Activated naive CD4-positive, alpha-beta T cell treated with anti-CD3 and anti-CD28 coated beads for 36 hours (primary cell): ENCODE measurements at regions not wholly inside any gene's neighbourhood (a gene's known extent, or its start where the extent isn't known, plus 50 kb on each side); places are given as distances from the start of the nearest gene placed in this dataset.

Experiments
- CTCF ChIA-PET: fragments of 350-600 bp; sonication (Branson Sonifier 250); formaldehyde crosslinking; loops from one replicate; lab custom pipeline; 2021; ENCODE audit warnings: antibody characterized with exemption; lab: Charles Lee
- DNase-seq: peaks from one replicate; pipeline ENCODE4 v3.0.0-alpha.2; 2020
- H3K27ac Mint-ChIP-seq: one replicate; pipeline ENCODE4 v1.8.0; 2021; ENCODE audit warnings: mild to moderate bottlenecking, mixed read lengths
- H3K27me3 Mint-ChIP-seq: one replicate; pipeline ENCODE4 v1.8.0; 2021; ENCODE audit warnings: low read depth, mixed read lengths
- H3K36me3 Mint-ChIP-seq: one replicate; pipeline ENCODE4 v1.8.0; 2021; ENCODE audit warnings: low read depth, mixed read lengths
- H3K4me1 Mint-ChIP-seq: one replicate; pipeline ENCODE4 v1.8.0; 2021; ENCODE audit warnings: low read depth, mixed read lengths
- H3K4me3 Mint-ChIP-seq: one replicate; pipeline ENCODE4 v1.8.0; 2021; ENCODE audit warnings: mild to moderate bottlenecking, moderate library complexity, mixed read lengths
- H3K9me3 Mint-ChIP-seq: one replicate; pipeline ENCODE4 v1.8.0; 2021; ENCODE audit warnings: mixed read lengths
- intact Hi-C: fragments of 100-400 bp; cut with micrococcal nuclease; formaldehyde crosslinking; loops from one replicate; pipeline ENCODE4 v1.15.1; 2023

DNA sequence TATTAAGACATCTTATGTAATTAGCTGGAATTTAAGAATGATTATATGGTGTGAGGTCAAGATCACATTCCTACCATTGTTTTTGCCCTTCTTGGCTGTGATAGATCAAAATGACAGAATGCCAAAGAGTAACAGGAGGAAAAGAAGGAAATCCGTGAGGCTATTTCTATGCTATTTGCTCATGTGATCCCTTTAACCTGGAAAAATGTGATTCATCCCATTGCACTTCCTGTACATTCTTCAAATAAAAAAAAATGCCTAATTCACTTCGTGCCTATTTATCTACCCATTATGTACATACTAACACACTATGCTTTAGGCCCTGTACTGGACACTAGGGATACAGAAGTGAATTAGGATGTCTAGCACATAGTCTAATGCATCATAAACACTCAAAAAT, 154.1 kb upstream of the PAPPA start:
- Mint-ChIP-seq H3K4me1 (no peaks in the 10 kb centered on the region), H3K27ac (no peak overlapping the region), H3K36me3 (no peaks in the 10 kb centered on the region), H3K4me3 (no peak overlapping the region), H3K9me3 (peaks cover 2% of the 10 kb centered on the region), H3K27me3 (peaks cover 10% of the 10 kb centered on the region)
- CTCF ChIA-PET, result no interaction called here
- no peak for DNase-seq
- intact Hi-C loops, result no loop called here

DNA sequence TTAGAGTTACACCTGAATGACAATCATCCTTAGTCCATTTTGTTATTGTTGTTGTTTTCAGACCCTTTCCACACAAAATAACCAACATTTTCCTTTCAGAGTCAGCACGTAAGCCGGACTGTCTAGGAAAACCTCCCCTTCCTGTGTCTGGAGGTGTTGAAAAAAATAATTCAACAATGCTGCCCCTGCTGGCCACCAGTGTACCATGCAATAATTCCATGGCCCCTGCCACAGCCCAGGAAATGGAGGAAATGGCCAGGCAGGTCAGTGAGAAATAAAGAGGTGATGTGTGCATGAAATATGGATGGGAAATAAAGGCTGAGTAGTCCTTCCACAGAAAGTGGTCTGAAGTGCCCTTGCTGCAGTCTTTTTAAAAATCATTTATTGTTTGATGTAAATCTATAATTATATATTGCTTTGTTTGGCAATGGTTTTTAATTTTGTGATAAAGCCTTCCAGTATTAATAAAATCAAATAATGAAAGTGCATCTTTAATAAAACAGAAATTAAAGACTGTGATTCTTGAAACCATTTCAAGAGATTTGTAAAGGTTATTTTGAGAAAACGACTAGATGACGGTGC, 152.8 kb upstream of the PAPPA start:
- Mint-ChIP-seq H3K36me3 (no peaks in the 10 kb centered on the region), H3K27ac (no peak overlapping the region), H3K27me3 (peaks cover 10% of the 10 kb centered on the region), H3K4me3 (no peak overlapping the region), H3K9me3 (peaks cover 2% of the 10 kb centered on the region), H3K4me1 (no peaks in the 10 kb centered on the region)
- DNase-seq, result peak; percentile 9
- CTCF ChIA-PET, result no interaction called here
- intact Hi-C loops, result no loop called here

DNA sequence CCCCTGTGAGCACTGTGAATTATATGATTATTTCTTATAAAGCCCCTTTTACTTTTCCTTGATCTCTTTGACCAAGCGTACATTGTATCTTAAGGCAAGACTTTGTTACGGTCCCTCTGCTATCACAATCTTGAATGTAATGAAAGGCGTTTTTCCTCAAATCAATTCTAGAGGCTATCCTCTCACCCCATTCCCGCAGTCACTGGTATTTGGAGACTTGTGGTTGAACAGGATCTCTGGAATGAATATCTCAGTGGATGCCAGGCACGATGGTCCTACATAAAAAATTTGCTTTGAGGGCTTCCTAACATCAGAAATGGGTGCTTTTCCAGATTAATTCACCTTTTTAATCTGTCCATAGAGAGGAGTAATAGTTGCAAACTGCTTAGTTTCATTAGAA, 151.4 kb upstream of the PAPPA start:
- peaks cover 2% of the 10 kb centered on the region for H3K9me3 Mint-ChIP-seq
- H3K4me3 Mint-ChIP-seq, result no peak overlapping the region
- intact Hi-C loops, result no loop called here
- no peaks in the 10 kb centered on the region for H3K4me1 Mint-ChIP-seq
- H3K27ac Mint-ChIP-seq, result no peak overlapping the region
- CTCF ChIA-PET, result interaction anchor here (1.0 kb wide), 1 partner anchor 10 kb away, joined by 3 read pairs; no protein-coding TSS in a partner anchor
- no peak for DNase-seq
- peaks cover 3% of the 10 kb centered on the region for H3K27me3 Mint-ChIP-seq
- H3K36me3 Mint-ChIP-seq, result no peaks in the 10 kb centered on the region

DNA sequence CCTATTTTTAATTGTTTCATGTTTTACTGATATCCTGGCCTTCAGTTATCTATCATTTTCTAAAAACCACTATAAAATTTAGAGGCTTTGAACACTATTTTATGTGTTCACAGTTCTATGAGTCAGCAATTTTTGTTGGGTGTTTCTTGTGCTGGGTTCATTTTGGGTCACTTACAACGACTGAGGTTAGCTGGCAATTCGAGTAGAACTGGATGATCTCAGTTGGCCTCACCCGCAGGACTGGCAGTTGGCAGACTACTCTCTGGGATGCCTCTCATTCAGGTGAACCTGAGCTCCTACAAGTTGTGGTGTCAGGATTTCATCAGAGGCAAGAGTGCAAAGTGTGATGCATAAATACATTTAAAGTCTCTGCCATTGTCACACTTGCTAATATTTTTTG, 151.0 kb upstream of the PAPPA start:
- intact Hi-C loops, result no loop called here
- peaks cover 3% of the 10 kb centered on the region for H3K27me3 Mint-ChIP-seq
- H3K4me3 Mint-ChIP-seq, result no peak overlapping the region
- CTCF ChIA-PET, result no interaction called here
- H3K36me3 Mint-ChIP-seq, result no peaks in the 10 kb centered on the region
- no peak for DNase-seq
- peaks cover 2% of the 10 kb centered on the region for H3K9me3 Mint-ChIP-seq
- no peak overlapping the region for H3K27ac Mint-ChIP-seq
- no peaks in the 10 kb centered on the region for H3K4me1 Mint-ChIP-seq

DNA sequence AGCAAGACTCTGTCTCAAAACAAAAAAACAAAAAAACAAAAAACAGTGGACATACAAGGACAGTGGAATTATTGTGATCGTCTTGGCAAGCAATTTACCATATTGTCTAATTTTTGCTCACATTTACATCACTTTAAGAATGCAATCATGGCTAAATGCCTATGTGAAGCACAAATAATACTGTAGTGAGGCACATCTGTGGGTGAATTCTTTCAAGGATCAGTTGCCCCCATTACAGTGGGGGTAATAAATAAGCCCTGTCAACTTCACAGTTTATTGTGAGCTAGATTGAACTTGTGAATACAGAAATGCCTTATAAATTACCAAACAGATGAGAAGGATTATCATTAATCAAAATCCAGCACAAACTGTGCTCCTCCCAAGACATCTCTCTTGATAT, 150.2 kb upstream of the PAPPA start:
- Mint-ChIP-seq H3K36me3 (no peaks in the 10 kb centered on the region), H3K4me1 (no peaks in the 10 kb centered on the region), H3K4me3 (no peak overlapping the region), H3K27me3 (peaks cover 3% of the 10 kb centered on the region), H3K9me3 (peaks cover 2% of the 10 kb centered on the region), H3K27ac (no peak overlapping the region)
- DNase-seq, result no peak
- CTCF ChIA-PET, result interaction anchor here (0.7 kb wide), 1 partner anchor 33 kb away, joined by 3 read pairs; no protein-coding TSS in a partner anchor
- intact Hi-C loops, result no loop called here

DNA sequence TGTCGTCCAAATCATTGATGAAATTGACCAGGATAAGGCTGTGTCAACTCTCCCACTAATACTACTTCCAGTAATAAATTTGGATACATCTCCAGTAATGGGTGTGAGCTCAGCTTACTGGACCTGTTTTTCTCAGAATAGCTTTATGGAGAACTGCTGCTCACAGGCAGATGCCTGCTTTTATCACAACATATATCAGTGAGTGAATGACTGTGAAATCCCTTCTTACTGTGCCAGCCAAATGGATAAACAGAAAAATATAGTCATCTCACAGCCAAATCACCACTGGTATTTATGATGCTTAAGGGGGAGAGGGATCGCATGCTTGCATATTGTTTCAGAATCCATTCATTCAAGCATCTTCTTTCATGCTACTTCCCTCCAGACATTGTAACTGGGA, 148.4 kb upstream of the PAPPA start:
- Mint-ChIP-seq H3K36me3 (no peaks in the 10 kb centered on the region), H3K27me3 (peaks cover 3% of the 10 kb centered on the region), H3K9me3 (peaks cover 5% of the 10 kb centered on the region), H3K4me3 (no peak overlapping the region), H3K27ac (no peak overlapping the region), H3K4me1 (no peaks in the 10 kb centered on the region)
- intact Hi-C loops, result no loop called here
- DNase-seq, result no peak
- CTCF ChIA-PET, result no interaction called here

DNA sequence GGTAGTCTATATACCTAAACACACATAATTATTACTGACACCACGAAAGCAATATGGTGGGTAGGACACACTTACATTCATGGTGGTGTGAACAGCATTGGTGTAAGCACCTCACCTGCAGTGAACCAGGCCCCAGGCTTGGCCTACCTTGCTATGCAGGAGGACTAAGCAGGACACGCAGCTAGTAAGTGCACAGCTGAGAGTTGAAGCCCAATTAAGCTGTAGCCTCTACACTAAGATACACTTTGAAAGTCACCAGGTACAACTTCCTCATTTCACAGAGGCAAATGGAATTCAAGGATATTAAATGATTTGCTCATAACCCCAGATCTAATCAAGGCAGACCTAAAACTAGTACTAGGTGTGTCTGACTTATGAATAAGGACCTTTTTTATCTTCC, 145.8 kb upstream of the PAPPA start:
- Mint-ChIP-seq H3K9me3 (peaks cover 2% of the 10 kb centered on the region), H3K27me3 (no peaks in the 10 kb centered on the region), H3K4me3 (no peak overlapping the region), H3K4me1 (no peaks in the 10 kb centered on the region), H3K36me3 (no peaks in the 10 kb centered on the region), H3K27ac (no peak overlapping the region)
- DNase-seq, result no peak
- intact Hi-C loops, result no loop called here
- CTCF ChIA-PET, result no interaction called here

DNA sequence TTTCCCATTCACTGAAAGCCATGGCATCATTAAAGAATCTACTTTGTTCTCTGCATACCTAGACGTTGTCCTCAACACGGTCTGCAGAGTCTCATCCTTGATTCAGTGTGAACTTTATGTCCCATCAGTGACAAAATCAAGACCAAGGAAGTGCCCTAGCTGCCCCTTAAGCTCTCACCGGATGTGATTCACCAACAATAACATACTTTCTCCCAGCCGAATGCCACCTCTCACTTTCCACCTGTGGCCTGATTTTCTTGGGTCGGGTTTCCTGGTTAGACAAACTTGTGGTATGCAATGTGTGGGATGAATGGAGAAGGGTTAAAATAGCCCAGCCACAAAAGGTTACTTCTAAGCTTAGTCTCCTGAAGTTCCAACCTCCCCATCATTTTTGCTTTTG, 145.3 kb upstream of the PAPPA start:
- no peaks in the 10 kb centered on the region for H3K36me3 Mint-ChIP-seq
- H3K4me3 Mint-ChIP-seq, result no peak overlapping the region
- H3K4me1 Mint-ChIP-seq, result no peaks in the 10 kb centered on the region
- no peak for DNase-seq
- CTCF ChIA-PET, result no interaction called here
- no peak overlapping the region for H3K27ac Mint-ChIP-seq
- H3K27me3 Mint-ChIP-seq, result no peaks in the 10 kb centered on the region
- intact Hi-C loops, result no loop called here
- H3K9me3 Mint-ChIP-seq, result peaks cover 2% of the 10 kb centered on the region

DNA sequence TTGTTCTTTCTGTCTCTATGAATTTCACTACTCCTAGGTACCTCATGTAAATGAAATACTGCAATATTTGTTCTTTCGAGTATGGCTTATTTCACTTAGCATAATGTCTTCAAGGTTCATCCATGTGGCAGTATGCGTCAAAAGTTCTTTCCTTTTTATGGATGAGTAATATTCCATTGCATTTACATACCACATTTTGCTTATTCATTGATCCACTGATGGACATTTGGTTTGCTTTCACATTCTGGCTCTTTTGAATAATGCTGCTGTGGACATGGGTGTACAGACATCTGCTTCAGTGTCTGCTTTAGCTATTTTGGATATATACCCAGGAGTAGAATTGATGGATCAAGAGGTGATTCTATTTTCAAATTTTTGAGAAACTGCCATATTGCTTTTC, 144.2 kb upstream of the PAPPA start:
- H3K4me3 Mint-ChIP-seq, result no peak overlapping the region

DNA sequence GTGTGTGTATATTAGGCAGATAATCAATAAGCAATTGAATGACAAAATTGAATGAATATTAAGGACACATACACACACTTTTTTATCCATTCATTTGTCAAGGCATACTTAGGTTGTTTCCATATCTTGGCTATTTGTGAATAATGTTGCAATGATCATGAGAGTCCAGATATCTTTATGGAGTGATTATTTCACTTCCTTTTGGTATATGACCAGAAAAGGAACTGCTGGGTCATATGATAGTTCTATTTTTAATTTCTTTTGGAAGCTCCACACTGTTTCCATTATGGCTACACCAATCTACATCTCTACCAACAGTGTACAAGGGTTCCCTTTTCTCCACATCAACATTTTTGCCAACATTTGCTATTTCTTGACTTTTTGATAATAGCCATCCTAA, 137.7 kb upstream of the PAPPA start:
- intact Hi-C loops, result no loop called here
- H3K9me3 Mint-ChIP-seq, result no peaks in the 10 kb centered on the region
- DNase-seq, result no peak
- no peaks in the 10 kb centered on the region for H3K4me1 Mint-ChIP-seq
- H3K4me3 Mint-ChIP-seq, result no peak overlapping the region
- H3K27ac Mint-ChIP-seq, result no peak overlapping the region
- H3K36me3 Mint-ChIP-seq, result no peaks in the 10 kb centered on the region
- no peaks in the 10 kb centered on the region for H3K27me3 Mint-ChIP-seq
- CTCF ChIA-PET, result no interaction called here

More for the DNA sequence above, 144.2 kb upstream of the PAPPA start:
- Mint-ChIP-seq H3K36me3 (no peaks in the 10 kb centered on the region), H3K27me3 (no peaks in the 10 kb centered on the region), H3K9me3 (peaks cover 2% of the 10 kb centered on the region), H3K4me1 (no peaks in the 10 kb centered on the region), H3K27ac (no peak overlapping the region)
- CTCF ChIA-PET, result no interaction called here
- intact Hi-C loops, result no loop called here
- DNase-seq, result no peak

DNA sequence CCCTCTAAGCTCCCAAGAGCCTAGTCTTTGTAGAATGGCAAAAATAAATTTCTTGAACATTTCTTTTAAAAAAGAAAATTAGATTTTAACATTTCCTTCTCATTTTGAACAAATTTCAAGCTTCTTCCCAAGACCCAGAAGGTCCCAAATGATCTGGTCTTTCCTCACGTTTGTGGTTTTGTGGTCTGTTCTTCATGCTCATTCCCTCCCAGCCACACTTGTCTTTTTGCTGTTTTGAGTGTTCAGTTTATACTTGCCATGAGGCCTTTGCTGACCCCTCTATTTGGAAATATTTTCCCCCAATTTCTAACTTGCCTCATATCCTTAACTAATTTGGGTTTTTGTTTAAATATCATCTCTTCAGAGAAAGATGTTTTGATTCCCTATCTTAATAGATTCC, 133.4 kb upstream of the PAPPA start:
- Mint-ChIP-seq H3K4me1 (no peaks in the 10 kb centered on the region), H3K27me3 (no peaks in the 10 kb centered on the region), H3K4me3 (no peak overlapping the region), H3K27ac (no peak overlapping the region), H3K36me3 (no peaks in the 10 kb centered on the region), H3K9me3 (peaks cover 2% of the 10 kb centered on the region)
- CTCF ChIA-PET, result no interaction called here
- intact Hi-C loops, result no loop called here
- no peak for DNase-seq

DNA sequence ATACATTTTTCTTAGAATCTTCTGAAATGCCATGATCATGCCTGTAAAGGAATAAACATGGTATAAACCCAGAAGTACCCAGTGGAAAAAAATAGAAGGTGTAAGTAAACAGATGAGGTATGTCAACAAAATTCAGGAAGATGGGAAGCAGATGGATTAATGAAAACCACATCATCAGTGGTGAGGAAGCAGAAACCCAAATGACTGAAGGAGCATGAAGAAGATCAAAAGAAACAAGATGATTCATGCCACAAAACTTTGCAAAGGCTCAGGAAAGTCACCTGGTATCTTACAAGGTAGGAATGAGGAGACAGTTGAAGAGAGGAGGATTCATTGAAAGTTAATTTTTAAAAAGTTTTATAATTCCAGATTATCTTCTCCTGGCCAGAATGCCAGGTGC, 132.8 kb upstream of the PAPPA start:
- no peaks in the 10 kb centered on the region for H3K4me1 Mint-ChIP-seq
- CTCF ChIA-PET, result no interaction called here
- H3K27ac Mint-ChIP-seq, result no peak overlapping the region
- no peaks in the 10 kb centered on the region for H3K36me3 Mint-ChIP-seq
- intact Hi-C loops, result no loop called here
- H3K9me3 Mint-ChIP-seq, result peaks cover 2% of the 10 kb centered on the region
- no peak for DNase-seq
- no peaks in the 10 kb centered on the region for H3K27me3 Mint-ChIP-seq
- H3K4me3 Mint-ChIP-seq, result no peak overlapping the region

DNA sequence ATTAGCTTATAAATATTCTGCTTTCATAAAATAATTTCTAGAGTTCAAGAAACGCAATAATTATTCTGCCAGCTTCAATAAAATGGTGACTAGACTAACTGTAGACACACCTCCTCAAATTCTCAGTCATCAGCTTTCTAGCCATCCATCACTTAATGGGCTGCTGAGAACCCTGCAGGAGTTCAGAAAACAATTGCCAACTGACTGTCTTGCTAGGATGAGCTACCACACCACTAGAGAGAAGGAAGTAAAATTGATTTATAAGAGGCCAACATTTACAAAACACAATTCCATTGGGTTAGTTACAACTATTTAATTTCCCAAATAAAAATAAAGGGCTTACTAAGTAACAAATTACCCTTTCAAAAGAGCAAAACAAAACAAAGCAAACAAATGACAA, 126.5 kb upstream of the PAPPA start:
- CTCF ChIA-PET, result no interaction called here
- H3K36me3 Mint-ChIP-seq, result no peaks in the 10 kb centered on the region

More for the DNA sequence above, 126.5 kb upstream of the PAPPA start:
- no peak overlapping the region for H3K27ac Mint-ChIP-seq
- no peaks in the 10 kb centered on the region for H3K27me3 Mint-ChIP-seq
- no peak for DNase-seq
- intact Hi-C loops, result no loop called here
- peaks cover 12% of the 10 kb centered on the region for H3K9me3 Mint-ChIP-seq
- no peaks in the 10 kb centered on the region for H3K4me1 Mint-ChIP-seq
- no peak overlapping the region for H3K4me3 Mint-ChIP-seq
